ENCODE measurements at regions not wholly inside any gene's neighbourhood (a gene's known extent, or its start where the extent isn't known, plus 50 kb on each side); places are given as distances from the start of the nearest gene placed in this dataset.

- TF ChIP-seq SPI1 (IDR thresholded peaks at IDR 0.05; ENCODE audit: borderline replicate concordance, insufficient read depth, low read depth, low read length) (peak; percentile 20; the same call in 1 of the 2 replicates), SIN3A (IDR thresholded peaks at IDR 0.05; ENCODE audit: low read depth, low read length) (no peak), BACH1 (IDR thresholded peaks at IDR 0.05; ENCODE audit: borderline replicate concordance) (peak; percentile 99), HDGF (IDR thresholded peaks at IDR 0.05) (no peak), SREBF1 (IDR thresholded peaks at IDR 0.05; ENCODE audit: low read length) (no peak), MAX (IDR thresholded peaks at IDR 0.05; ENCODE audit: low read depth, low read length) (0 out of 2 replicates have a peak, but pooled peaks have one; percentile 32), KAT2A (conservative IDR thresholded peaks at IDR 0.05; ENCODE audit: control insufficient read depth, low read depth, low read length) (no peak), JUND (IDR thresholded peaks at IDR 0.05; ENCODE audit: low read depth, low read length) (peak; percentile 37; the same call in 1 of the 2 replicates), ZBTB33 (IDR thresholded peaks at IDR 0.05) (no peak), NKRF (conservative IDR thresholded peaks at IDR 0.05) (peak; percentile 43; the same call in 1 of the 2 replicates), BCL3 (IDR thresholded peaks at IDR 0.05; ENCODE audit: borderline replicate concordance, insufficient read depth, low read depth, low read length, poor library complexity, severe bottlenecking) (peak; percentile 82), ZNF687 (IDR thresholded peaks at IDR 0.05) (peak; percentile 93; the same call in 1 of the 2 replicates), TARDBP (IDR thresholded peaks at IDR 0.05; ENCODE audit: borderline replicate concordance) (0 out of 2 replicates have a peak, but pooled peaks have one; percentile 43), HDAC6 (IDR thresholded peaks at IDR 0.05; ENCODE audit: unreplicated experiment) (no peak), CBFB (IDR thresholded peaks at IDR 0.05; ENCODE audit: low read depth) (0 out of 2 replicates have a peak, but pooled peaks have one; percentile 59), FOXK2 (IDR thresholded peaks at IDR 0.05) (peak; percentile 58), WRNIP1 (IDR thresholded peaks at IDR 0.05; ENCODE audit: borderline replicate concordance, low read depth, low read length) (no peak), SMC3 (IDR thresholded peaks at IDR 0.05; ENCODE audit: borderline replicate concordance, low read length) (no peak), NR2F1 (conservative IDR thresholded peaks at IDR 0.05) (peak; percentile 87)
Observed at GRCh38 chr13:33678906-33679657, 138.9 kb upstream of the RFC3 start (continued).

Measured in GM12878 (cell line).